ENCODE measurements at regions not wholly inside any gene's neighbourhood (a gene's known extent, or its start where the extent isn't known, plus 50 kb on each side); places are given as distances from the start of the nearest gene placed in this dataset.

DNA sequence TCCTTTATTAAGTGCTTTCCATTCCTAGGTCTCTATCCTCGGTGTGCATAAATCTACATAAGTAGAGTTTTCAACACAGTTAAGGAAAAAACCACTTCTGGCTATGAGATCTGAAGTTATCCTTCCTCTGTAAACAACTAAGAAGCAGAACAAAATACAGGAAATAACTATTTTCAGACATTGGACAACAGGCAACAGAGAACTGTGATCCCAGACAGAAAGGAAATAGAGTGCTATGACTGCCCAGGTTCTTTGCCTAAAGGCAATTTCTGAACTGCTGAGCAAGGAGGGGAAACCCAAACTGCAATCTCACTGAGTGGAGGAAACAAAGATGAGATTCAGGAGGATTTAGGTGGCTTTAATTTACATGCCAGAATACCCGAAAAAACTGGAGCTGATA, 285.4 kb downstream of the SNX13 start:
- Mint-ChIP-seq H3K4me3 (no peak overlapping the region), H3K4me1 (ENCODE audit: low read depth) (no peaks in the 10 kb centered on the region), H3K27ac (no peak overlapping the region), H3K9me3 (no peaks in the 10 kb centered on the region), H3K27me3 (peaks cover 2% of the 10 kb centered on the region), H3K36me3 (ENCODE audit: low read depth) (no peaks in the 10 kb centered on the region)
- intact Hi-C loops (cut with micrococcal nuclease), result no loop called here
- no peak for TF ChIP-seq CTCF (IDR thresholded peaks at IDR 0.05)
- POLR2A ChIA-PET, result no interaction called here
- CTCF ChIA-PET, result no interaction called here
- no peak for DNase-seq
- no peak for ATAC-seq

GRCh38 chr7:17659126-17659525, 281.2 kb downstream of the SNX13 start:
- Mint-ChIP-seq H3K4me1 (ENCODE audit: low read depth) (no peaks in the 10 kb centered on the region), H3K36me3 (ENCODE audit: low read depth) (no peaks in the 10 kb centered on the region), H3K27me3 (peaks cover 2% of the 10 kb centered on the region), H3K4me3 (no peak overlapping the region), H3K9me3 (no peaks in the 10 kb centered on the region), H3K27ac (no peak overlapping the region)
- intact Hi-C loops (cut with micrococcal nuclease), result no loop called here
- ATAC-seq (no peak), DNase-seq (no peak)
- POLR2A ChIA-PET, result no interaction called here
- no peak for TF ChIP-seq CTCF (IDR thresholded peaks at IDR 0.05)
- CTCF ChIA-PET, result no interaction called here

DNA sequence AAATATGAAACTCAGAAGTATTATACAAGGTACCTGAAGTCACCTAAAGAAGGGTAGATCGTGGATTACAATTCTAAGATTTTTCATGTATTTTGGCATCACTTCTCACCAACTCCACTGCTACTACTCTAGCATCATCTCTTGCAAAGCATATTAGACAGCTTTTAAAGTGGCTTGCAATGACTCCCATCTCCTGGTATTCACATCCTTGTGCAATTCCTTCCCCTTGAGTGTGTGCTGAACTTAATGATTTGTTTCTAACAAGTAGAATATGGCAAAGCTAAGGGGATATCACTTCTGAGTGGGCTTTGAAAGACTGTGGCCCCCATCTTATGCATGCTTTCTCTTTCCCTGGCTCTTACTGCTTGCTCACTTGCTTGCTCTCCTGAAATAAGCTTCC, 280.2 kb downstream of the SNX13 start:
- CTCF ChIA-PET, result no interaction called here
- Mint-ChIP-seq H3K4me1 (ENCODE audit: low read depth) (no peaks in the 10 kb centered on the region), H3K4me3 (no peak overlapping the region), H3K27me3 (no peaks in the 10 kb centered on the region), H3K36me3 (ENCODE audit: low read depth) (no peaks in the 10 kb centered on the region), H3K27ac (no peak overlapping the region), H3K9me3 (no peaks in the 10 kb centered on the region)
- POLR2A ChIA-PET, result no interaction called here
- ATAC-seq (no peak), DNase-seq (no peak)
- TF ChIP-seq CTCF (IDR thresholded peaks at IDR 0.05), result no peak
- intact Hi-C loops (cut with micrococcal nuclease), result no loop called here

DNA sequence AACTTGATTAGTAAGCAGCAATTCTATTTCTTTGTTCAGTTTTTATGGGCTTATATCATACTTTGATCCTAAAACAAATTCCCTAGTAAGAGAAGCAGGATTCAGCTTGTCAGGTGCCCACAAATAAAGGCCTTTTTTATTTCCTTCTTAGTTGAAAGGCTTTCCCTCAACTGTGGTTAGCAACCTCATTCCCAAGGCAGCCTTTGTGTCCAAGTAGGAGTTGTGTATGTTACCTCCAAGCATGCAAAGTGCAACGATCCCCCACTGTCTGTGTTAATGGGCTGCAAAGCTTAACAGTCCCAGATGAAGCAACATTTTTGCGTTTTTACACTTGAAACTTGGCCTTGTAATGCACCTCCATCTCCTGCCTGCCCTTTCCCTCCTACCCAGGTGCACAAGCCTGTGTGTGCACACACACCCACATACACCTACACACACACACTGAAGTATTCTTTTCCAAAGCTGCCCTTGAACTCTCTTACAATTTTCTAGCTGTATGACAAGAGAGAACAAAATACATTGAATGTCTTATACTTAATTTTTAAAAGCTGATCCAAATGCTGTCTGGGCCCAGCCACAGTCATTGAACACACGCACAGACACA, 278.2 kb downstream of the SNX13 start:
- CTCF ChIA-PET, result no interaction called here

More for the DNA sequence above, 278.2 kb downstream of the SNX13 start:
- H3K27ac Mint-ChIP-seq, result no peak overlapping the region
- H3K9me3 Mint-ChIP-seq, result no peaks in the 10 kb centered on the region
- ATAC-seq, result no peak
- TF ChIP-seq CTCF (IDR thresholded peaks at IDR 0.05), result no peak
- intact Hi-C loops (cut with micrococcal nuclease), result no loop called here
- POLR2A ChIA-PET, result no interaction called here
- no peaks in the 10 kb centered on the region for H3K36me3 Mint-ChIP-seq (ENCODE audit: low read depth)
- peaks cover 3% of the 10 kb centered on the region for H3K27me3 Mint-ChIP-seq
- no peak overlapping the region for H3K4me3 Mint-ChIP-seq
- H3K4me1 Mint-ChIP-seq (ENCODE audit: low read depth), result no peaks in the 10 kb centered on the region
- DNase-seq, result no peak
